Medulla oblongata (tissue), 1 donor: ENCODE measurements at regions not wholly inside any gene's neighbourhood (a gene's known extent, or its start where the extent isn't known, plus 50 kb on each side); places are given as distances from the start of the nearest gene placed in this dataset.

Experiments
- DNase-seq: peaks from one replicate; pipeline ENCODE4 v3.0.0-alpha.2; 2015; ENCODE audit errors: extremely low spot score

DNA sequence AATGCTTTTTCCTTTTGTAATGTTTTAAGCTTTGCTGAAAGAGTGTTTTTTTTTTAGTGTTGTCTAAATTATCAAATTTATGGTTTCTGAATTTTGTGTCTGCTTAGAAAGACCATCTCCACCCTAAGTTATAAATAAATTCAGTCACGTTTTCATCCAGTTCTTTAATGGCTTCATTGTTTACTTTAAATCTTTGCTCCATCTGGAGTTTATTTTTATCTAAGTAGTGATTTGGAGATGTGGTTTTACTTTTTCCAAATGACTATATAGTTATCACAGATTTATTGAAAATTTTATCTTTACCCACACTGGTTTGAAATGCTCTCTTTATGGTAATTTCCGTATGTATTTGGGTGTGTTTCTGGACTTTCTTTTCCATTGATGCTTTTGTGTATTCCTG, 577.2 kb upstream of the ZNF608 start:
- no peak for DNase-seq

- DNase-seq: peak; percentile 16
These were observed 579.2 kb upstream of the ZNF608 start for GRCh38 chr5:125325488-125326149.

- no peak for DNase-seq
These were observed 579.7 kb upstream of the ZNF608 start for GRCh38 chr5:125326150-125326510.

GRCh38 chr5:125327676-125328075, 581.2 kb upstream of the ZNF608 start:
- no peak for DNase-seq

DNA sequence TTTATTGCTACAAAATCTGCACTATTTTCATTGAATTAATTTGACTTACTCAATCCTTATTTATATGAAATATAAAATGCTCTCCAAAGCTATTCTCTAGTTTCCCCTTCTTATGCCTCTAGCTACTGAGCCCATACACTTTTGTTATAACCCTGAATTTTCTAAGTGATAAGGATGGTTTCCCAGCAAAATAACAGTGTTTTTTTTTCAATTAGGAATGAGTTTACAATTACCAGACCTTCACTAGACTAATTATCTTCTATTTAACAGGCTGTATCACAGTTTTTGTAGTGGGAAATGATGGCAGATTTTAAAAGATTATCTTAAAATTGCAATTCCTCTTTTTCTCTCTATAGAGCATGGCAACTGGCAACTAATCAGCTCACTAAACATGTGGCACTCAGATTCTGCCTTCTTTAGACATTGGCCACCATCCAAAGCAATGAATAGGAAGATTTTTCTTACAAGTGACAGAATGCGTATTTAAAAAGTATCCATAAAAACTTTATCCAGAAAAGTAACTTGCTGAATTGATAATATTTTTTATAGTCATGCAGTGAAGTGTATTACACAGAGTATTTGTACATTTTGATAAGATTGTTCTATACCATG, 585.7 kb upstream of the ZNF608 start:
- no peak for DNase-seq

DNA sequence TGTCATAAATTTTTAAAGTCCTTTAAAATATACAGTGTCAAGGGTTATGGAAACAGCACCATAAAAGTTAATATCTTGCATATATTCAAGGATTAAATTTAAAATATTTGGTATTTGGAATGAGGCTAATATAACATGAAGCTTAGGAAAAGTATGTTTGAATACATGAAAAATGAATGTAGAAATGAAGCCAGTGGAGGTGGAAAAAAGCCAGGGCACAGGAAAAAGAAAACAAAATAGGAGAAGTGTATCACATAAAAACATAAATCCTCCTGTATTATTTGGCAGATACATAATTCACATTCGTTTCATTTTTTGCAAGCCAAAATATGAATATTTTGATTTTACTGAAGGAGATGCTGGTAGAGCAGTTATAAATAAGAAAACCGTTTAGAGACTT, 587.0 kb upstream of the ZNF608 start:
- DNase-seq: no peak

DNA sequence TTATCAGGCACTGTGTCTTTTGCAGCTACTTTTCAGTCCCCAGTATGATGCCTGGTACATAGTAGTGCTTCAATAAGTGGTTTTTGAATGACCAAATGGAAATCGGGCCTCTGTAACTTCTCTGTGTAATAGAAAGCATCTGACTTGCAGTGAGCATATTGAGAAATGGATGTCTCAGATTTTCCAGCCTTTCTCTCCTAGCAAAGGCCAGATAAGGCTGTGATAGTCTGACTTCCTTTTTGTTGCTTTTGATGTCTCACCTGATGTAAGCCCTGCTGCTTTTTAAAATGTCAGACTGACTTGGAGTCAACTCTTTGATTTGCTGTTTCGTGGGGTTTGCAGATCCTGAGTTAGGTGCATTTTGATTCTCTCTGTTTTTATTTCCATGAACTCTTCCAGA, 590.0 kb upstream of the ZNF608 start:
- no peak for DNase-seq

DNA sequence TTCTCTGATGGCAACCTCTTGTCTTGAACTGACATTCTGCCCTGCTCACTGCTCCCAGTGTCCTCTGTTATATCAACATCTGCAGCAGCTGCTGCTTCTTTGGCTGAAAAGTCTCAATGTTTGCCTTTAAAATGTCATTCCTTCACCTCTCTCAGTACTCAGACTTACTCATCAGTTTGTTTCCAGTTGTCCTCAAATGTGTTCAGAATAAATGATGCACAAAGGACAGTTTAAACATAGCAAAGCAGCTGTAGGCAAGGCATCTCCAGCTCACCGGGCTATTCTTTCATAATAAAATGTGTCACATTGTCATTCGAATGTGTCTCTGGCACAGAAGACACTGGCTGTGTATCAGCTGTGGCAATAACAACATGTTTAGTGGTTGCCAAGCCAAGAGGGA, 590.9 kb upstream of the ZNF608 start:
- DNase-seq: no peak

DNA sequence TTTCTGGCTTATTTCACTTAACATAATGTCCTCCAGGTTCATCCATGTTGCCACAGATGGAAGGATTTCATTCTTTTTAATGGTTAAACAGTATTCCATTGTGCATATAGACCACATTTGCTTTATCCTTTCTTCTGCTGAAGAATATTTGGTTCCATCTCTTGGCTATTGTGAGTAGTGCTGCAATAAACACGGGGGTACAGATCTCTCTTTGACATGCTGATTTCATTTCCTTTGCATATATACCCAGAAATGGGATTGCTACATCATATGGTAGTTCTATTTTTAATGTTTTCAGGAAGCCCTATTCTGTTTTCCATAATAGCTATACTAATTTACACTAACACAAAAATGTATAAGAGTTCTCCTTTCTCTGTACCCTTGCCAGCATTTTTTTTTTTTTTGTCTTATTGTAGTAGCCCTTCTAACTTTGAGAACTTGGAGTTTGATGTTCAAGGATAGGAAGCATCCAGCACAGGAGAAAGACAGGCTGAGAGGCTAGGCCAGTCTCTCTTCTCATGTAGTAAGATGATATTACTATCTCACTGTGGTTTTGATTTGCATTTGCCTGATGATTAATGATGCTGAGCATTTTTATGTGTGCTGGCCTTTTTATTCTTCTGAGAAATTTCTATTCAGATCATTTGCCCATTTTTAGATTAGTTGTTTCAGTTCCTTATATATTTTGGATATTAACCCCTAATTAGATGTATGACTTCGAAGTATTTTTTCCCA, 592.2 kb upstream of the ZNF608 start:
- DNase-seq: no peak

DNA sequence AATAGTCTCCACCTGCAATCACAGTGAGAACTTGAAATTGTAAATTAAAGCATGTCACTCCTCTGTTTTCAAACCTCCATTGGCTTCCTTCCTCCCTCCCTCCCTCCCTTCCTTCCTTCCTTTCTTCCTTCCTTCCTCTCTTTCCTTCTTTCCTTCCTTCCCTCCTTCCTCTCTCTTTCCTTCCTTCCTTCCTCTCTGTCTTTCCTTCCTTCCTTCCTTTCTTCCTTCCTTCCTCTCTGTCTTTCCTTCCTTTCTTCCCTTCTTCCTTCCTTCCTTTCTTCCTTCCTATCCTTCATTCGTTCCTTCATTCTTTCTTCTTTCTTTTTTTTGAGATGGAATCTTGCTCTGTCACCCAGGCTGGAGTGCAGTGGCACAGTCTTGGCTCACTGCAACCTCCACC, 595.0 kb upstream of the ZNF608 start:
- no peak for DNase-seq

GRCh38 chr5:125343015-125343414, 596.6 kb upstream of the ZNF608 start:
- no peak for DNase-seq

DNA sequence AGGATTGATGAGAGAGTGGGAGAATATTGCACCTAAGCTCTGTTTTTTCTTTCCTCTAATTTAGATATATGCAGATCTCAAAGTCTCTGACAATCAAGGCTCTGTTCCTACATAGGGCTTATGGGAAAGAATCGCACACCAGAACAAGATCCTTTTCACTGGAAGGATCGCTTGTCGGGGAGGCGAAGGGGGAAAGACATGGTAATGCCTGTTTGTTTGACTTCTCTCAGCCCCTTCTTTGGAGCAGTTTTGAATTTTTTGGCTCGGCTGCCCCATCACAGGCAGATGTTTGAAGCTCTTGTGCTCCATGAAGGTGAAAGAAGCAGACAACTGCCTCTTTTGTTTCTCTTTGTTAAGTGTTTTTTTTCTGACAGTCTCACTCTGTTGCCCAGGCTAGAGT, 599.9 kb upstream of the ZNF608 start:
- DNase-seq: peak; percentile 61

DNA sequence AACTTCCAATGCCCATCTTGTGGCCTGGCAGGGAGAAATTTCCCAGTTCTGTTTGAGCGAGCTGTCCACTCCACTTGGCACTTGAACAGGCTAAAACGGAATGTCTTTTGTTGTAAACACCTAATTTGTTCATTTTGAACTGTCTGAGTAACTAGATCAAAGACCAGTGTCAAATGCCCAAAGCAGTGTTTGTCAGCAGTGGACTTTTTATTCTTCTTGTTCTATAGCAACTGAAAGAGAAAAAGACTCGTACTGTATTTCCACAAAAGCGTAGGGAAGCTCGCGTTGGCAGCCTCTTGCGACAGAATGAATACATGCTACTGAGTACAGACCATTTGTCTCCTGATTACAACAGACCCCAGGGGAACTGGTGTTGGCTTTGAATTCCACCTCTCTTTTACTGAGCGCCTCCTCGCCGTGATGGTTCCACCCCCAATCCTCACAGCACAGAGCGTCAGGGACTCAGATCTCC, 601.8 kb upstream of the ZNF608 start:
- DNase-seq: peak; percentile 79

DNA sequence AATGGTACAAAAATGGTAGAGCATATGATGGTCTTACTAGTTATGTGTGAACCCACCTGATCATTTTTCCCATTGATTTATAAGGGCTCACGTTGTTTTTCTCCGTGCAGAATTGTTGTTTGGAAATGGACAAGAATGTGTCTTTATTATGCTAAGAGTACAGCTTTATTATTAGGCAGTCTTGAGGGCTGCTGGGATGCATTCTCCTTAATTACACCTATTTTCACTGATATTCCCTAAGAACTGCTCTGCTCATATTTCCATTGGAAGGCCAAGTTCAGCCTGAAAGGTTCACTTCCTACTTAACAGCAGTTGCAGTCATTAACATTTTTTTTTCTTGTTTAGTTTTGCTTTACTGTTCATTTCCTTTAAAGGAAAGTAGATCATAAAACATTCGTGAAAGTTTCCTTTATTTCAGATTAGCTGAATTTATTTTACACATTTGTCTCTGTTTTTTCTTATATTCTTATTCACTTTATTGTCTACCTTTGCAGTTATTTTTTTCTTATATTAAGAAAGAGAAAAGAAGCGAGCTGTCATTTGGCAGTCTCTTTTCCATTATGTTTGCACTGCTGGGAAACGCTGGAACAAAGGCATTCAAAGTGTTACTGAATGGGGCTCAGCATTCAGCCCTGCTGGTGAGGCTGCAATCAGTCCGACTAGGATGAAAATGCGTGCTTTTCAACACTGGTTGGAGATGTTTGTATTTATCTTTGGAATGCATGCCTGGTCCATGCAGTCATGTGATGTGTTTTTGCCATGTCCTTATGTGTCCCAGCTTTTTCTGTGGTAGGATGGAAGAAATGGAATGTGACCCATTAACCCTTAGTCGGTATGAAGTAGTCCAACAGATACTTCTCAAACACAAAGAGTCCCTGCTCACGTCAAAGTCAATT, 602.7 kb upstream of the ZNF608 start:
- DNase-seq: peak; percentile 80

GRCh38 chr5:125357660-125358059, 611.2 kb upstream of the ZNF608 start:
- no peak for DNase-seq

DNA sequence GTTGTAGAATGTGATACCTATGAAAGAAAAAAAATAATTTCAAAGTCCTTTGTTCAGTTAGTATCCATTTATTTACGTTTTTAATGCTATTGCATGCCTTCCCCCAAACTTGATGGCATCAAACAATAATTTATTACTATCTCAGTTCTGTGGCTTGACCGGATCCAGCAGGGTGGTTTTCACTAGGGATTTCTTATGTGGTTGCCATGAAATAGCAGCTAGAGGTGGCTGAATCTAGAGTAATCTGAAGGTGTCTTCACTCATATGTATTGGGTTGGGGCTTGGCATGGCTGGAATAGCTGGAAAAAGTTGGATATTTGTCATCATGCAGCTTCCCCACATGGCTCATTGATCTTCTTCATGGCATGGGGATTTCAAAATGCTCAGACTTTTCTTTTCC, 619.3 kb upstream of the ZNF608 start:
- no peak for DNase-seq

DNA sequence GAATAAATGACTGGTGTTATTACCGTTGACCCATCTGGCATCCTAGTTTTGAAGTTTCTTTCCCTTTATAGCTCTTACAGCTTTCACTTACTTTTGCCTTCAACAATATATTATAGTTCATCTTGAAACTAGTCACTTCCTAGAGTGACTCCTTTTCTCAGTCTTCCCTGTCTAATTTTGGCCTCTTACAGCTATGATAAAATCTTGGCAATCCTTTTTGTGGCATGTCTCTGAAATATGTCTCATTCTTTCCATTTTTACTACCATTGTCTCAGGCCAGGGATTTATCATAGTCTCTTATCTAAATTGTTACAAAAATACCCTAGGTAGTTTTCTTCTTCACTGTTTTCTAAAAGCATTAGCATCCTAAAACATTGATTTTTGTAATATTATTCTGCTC, 621.3 kb upstream of the ZNF608 start:
- DNase-seq: no peak

GRCh38 chr5:125370461-125371205, 624.2 kb upstream of the ZNF608 start:
- no peak for DNase-seq

DNA sequence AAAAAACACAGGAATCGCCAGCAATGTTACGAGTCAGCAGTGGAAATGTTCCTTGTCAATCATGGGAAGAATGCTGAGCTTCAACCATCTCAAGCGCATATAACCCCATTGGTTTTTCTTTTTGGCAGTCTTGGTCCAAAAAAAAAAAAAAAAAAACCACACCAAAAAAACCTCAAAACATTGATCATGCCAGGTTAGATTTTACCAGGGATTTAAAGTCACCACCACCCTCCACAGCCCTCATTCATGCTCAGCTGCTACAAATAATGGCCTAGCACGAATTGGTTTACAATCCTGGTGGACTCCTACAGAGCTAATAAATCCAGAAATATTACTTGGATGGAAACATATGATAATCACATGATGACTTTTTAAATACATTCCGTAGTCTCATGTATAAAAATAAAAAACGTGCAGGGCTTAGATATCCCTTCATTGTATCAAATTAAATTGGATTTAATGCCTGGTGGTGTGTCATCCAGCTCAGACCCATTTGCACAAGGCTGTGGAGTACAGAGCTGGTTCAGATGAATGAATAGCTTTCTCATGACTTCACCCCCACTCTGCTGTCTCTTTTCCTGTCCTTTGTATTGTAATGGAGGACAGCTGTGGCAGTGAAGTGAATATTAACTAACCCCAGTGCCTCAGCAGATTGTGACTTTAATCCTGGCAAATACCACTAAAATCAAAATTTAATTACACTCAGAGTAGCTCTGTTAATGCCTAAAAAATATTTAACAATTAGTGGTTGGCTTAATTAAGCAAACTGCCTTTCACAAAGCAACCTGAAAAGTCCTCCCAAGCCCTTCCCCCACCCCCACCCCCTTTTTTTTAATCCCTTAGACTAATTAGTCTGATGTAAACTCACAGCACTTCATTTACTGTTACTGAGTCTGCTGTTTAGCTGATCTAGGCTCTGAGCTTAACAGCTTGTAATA, 626.5 kb upstream of the ZNF608 start:
- DNase-seq: peak; percentile 87

DNA sequence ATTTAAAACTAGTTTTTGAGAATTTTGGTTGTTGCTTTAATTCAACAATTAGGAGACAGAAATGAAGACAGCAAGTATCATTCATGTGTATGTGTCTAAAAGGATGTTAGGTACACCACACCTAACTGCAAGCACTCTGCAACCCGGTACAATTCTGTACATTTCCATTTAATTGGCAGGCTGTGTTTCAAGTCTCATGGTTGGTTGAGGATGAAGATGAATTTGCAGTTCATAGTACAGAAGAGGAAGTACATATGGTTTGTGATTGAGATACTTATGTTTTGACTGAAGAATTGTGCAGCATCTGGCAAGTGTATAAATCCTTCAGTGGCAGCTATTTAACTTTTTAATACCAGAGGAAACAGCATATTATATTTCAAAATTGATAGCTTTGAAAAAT, 628.7 kb upstream of the ZNF608 start:
- DNase-seq: no peak
